GM18517 (cell line): ENCODE measurements at regions not wholly inside any gene's neighbourhood (a gene's known extent, or its start where the extent isn't known, plus 50 kb on each side); places are given as distances from the start of the nearest gene placed in this dataset.
"Not testable (repeated sequence)": the region's sequence is repeated elsewhere in the genome, so short reads cannot be mapped to it uniquely, and the experiment has no call there.

Source experiments
- ATAC-seq: cut with Tn5 transposase; IDR thresholded peaks from one replicate; pipeline ENCODE4 v1.9.1; 2021; ENCODE audit warnings: mild to moderate bottlenecking, moderate library complexity; ENCODE audit not compliant: unreplicated experiment

- ATAC-seq: no peak
Measured at GRCh38 chr4:62571494-62571893, 1371.4 kb downstream of the ADGRL3 start.

- no peak for ATAC-seq
Measured at GRCh38 chr4:62560858-62561257, 1360.7 kb downstream of the ADGRL3 start.

GRCh38 chr4:62550121-62550520 is 1350.0 kb downstream of the ADGRL3 start:
- ATAC-seq: no peak

GRCh38 chr4:62549601-62550000 is 1349.5 kb downstream of the ADGRL3 start:
- no peak for ATAC-seq

GRCh38 chr4:62548765-62549164 is 1348.6 kb downstream of the ADGRL3 start:
- no peak for ATAC-seq

- ATAC-seq: no peak
Measured at GRCh38 chr4:62548108-62548524, 1348.0 kb downstream of the ADGRL3 start.

- no peak for ATAC-seq
Measured at GRCh38 chr4:62544428-62544827, 1344.3 kb downstream of the ADGRL3 start.

GRCh38 chr4:62543002-62543401 is 1342.9 kb downstream of the ADGRL3 start:
- no peak for ATAC-seq

- no peak for ATAC-seq
Measured at GRCh38 chr4:62533573-62533972, 1333.4 kb downstream of the ADGRL3 start.

GRCh38 chr4:62531731-62532130 is 1331.6 kb downstream of the ADGRL3 start:
- no peak for ATAC-seq

- no peak for ATAC-seq
Measured at GRCh38 chr4:62531264-62531663, 1331.1 kb downstream of the ADGRL3 start.

- ATAC-seq: no peak
Measured at GRCh38 chr4:62528874-62529273, 1328.7 kb downstream of the ADGRL3 start.

- no peak for ATAC-seq
Measured at GRCh38 chr4:62526671-62527070, 1326.5 kb downstream of the ADGRL3 start.

GRCh38 chr4:62523256-62523655 is 1323.1 kb downstream of the ADGRL3 start:
- no peak for ATAC-seq

- no peak for ATAC-seq
Measured at GRCh38 chr4:62522273-62522672, 1322.1 kb downstream of the ADGRL3 start.

GRCh38 chr4:62517716-62518115 is 1317.6 kb downstream of the ADGRL3 start:
- no peak for ATAC-seq

GRCh38 chr4:62513306-62513705 is 1313.2 kb downstream of the ADGRL3 start:
- no peak for ATAC-seq

- ATAC-seq: no peak
Measured at GRCh38 chr4:62512271-62512670, 1312.1 kb downstream of the ADGRL3 start.

GRCh38 chr4:62510228-62510627 is 1310.1 kb downstream of the ADGRL3 start:
- ATAC-seq: no peak

GRCh38 chr4:62500296-62500695 is 1300.2 kb downstream of the ADGRL3 start:
- ATAC-seq: no peak

GRCh38 chr4:62495032-62495431 is 1294.9 kb downstream of the ADGRL3 start:
- no peak for ATAC-seq

- ATAC-seq: not testable (repeated sequence)
Measured at GRCh38 chr4:62491756-62492155, 1291.6 kb downstream of the ADGRL3 start.

- ATAC-seq: no peak
Measured at GRCh38 chr4:62490635-62491034, 1290.5 kb downstream of the ADGRL3 start.

GRCh38 chr4:62487016-62487415 is 1286.9 kb downstream of the ADGRL3 start:
- ATAC-seq: no peak
